Dedifferentiated amniotic fluid mesenchymal stem cell (primary cell): ENCODE measurements at regions not wholly inside any gene's neighbourhood (a gene's known extent, or its start where the extent isn't known, plus 50 kb on each side); places are given as distances from the start of the nearest gene placed in this dataset.
"Not testable (repeated sequence)": the region's sequence is repeated elsewhere in the genome, so short reads cannot be mapped to it uniquely, and the experiment has no call there.

Source experiments
- DNase-seq: peaks from one replicate; pipeline ENCODE4 v3.0.0-alpha.2; 2016; ENCODE audit errors: extremely low spot score

DNA sequence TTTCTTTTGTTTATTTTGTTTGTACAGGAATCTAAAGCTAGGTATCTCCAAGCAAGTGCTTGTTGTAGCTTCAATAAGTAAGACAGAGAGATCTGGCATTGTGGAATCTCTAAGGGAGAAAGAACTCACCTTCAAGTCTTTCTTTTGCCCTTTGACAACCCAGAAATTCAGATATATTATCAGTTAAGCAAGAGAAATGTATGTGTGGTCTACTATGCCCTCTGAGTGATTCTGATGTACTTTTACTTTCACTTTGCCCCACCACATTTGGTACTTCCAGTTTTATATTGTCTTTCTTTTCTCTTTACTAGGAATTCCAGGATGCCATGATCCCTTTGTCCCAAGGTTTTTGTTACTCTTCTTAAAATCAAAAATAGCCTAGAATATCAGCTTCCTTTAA lies 259.6 kb upstream of the PIK3C3 start:
- DNase-seq: no peak

DNA sequence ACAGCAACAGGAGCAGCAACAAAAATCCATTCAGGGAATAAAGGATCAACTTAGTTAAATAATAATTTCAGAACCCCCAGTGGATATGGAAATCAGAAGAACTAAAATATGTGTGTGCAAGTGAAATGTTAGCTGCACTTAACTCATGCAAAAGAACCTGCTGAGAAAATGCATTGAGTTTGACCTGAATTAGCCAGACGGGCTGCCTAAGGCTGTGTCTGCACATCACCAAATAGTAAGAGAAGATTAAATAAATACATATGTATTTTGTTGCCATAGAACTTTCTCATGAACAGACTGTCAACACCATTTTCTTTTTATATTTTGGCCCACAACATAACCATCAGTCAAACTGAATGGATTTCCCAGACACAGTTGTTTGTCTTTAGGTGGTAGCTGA lies 262.0 kb upstream of the PIK3C3 start:
- no peak for DNase-seq

DNA sequence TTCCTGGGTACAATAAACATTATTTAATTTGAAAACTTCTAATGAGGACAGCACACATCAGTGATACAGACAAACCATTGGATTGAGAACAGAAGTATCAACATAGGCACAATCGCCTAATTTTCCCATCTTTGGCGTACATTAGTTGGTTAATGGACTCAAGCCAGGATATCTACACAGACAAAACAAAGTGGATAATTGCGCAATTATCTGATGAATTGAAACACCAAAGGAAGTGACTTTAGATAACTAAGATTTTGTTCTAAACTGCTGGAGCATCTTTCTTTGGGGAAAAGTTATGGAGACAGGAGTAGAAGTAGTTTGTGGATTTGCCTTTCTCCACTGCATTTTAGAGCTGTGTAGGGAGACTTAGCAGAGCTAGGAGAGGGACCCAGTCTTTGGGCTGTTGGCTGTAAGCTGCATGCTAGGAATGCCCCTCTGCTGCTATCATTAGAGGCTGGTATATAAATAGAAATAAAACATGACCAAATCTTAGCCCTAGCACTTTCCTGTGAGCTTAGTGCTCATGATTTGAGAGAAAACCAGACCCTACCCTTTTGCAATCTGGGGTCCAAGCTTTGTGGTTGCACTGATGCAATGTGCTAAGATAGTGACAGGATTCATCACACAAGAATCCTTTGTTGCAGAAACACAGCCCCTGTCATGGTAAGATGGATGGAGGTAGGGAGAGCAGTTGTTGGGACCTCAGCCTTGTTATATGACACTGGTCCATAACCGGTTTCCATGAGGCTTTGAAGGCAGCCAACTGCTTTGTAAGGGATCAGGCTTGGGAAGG lies 264.5 kb upstream of the PIK3C3 start:
- no peak for DNase-seq

DNA sequence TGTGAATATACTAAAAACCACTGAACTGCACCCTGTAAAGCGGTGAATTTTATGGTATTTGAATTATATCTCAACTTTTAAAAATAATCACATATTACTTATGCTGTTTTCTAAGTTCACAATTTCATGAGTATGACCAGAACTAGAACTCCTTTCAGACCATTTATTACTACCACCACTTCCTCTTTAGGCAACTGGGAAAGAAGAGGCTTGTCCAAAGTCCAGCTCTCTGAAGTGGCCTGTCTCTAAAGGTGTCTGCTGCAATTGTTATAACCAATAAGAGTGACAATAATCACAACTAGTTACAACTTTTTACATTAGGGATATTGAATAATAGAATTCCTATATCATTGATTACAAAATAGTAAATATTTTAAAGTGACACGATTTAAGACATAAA lies 267.9 kb upstream of the PIK3C3 start:
- DNase-seq: no peak

DNA sequence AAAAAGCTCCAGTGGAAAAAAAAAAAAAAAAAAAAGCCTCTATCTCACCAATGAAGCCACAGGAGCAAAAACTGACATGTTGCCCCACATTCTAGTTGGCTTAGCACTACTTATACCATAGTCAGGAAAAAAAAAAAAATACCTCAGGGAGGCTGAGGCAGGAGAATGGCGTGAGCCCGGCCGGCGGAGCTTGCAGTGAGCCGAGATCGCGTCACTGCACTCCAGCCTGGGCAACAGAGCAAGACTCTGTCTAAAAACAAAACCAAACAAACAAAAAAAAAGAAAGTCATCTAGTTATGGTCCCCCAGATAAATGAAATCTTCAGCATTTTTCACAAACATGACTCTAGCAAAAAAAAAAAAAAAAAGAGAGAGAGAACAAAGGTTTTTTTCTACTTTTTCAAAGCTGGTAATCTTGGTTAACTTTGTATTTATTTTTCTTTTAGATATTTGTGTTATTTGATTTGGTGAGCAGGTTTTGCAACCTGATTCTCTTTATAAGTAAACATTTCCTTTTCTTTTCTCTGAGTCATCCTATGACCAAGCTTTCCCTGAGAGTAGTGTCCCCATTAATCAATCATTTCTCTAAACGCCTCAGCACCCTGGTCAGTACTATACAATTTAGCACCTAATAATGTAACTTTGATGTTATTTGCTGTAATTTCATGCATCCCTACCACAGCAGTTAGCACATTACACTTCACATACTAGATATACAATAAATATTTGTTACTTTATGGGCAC lies 273.7 kb upstream of the PIK3C3 start:
- DNase-seq: no peak

DNA sequence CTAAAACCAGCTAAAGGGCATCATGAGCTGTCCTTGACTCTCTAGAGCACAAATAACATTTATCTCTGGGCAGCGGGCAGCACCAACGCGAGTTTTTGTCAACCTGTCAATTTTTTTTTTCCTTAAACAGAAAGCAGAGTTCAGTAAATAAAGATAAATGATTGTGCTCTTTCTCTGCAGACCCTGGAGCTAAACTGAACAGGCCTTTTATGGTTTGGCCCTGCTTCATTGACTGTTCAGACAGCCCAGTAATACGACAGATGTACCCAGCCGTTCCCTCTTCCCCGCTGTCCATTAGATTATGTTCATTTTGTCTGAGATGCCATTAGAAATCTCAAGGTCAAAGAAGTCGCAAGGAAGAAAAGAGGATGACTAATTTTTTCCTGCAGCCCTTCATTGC lies 280.5 kb upstream of the PIK3C3 start:
- no peak for DNase-seq

DNA sequence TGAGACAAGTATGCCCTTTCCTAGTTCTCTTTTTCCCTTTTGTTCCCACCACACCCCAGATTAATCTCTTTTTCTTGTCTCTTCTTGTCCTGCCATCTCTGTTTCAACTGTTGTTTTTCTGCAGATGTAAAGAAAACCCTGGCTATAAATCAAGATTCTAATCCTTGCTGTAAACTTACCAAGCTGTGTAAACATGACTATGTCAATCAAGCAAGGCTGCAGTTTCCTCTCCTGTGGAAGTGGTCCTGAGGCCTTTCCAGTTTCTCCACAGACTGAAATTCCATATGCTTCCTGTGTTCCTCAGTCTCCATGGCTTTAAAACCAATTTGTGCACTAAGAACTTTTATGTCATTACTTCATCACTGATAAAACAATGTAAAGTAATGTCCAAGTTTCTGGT lies 288.8 kb upstream of the PIK3C3 start:
- peak; percentile 18 for DNase-seq

DNA sequence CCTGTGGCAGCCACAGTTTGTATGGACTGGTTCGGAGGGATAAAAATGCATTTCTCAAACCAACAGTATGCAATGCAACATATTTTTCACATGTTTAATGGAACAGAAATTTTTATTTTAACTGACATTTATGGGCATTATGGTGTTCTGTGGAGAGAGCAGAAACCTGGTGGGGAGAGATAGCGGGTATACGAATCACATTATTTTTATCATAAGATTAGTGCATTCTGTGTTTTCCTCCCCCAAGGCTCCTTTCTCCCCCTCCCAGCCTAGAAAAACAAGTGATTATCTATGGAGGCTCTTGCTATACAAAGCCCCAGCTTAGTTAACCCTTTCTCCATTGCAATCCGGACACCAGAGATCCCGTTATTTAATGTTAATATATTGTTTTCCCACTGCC lies 289.8 kb upstream of the PIK3C3 start:
- DNase-seq: no peak

DNA sequence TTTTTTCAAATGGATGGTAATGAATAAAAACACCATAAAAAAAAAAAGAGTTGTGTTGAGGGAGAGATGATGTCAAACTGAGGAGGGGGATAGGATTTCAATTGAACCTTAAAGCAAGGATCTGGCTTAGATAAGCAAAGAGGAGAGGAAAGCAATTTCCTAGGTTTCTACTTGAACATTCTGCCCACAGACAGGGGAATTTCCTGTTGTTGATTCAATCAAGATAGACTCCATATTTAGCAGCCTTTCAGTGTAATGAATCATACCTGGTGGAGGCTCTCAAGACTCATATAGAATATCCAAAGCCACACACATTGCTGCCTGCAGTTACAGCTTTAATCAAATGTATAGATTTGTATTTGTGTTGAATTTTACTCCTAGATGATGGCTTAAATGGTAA lies 294.4 kb upstream of the PIK3C3 start:
- peak; percentile 22 for DNase-seq

DNA sequence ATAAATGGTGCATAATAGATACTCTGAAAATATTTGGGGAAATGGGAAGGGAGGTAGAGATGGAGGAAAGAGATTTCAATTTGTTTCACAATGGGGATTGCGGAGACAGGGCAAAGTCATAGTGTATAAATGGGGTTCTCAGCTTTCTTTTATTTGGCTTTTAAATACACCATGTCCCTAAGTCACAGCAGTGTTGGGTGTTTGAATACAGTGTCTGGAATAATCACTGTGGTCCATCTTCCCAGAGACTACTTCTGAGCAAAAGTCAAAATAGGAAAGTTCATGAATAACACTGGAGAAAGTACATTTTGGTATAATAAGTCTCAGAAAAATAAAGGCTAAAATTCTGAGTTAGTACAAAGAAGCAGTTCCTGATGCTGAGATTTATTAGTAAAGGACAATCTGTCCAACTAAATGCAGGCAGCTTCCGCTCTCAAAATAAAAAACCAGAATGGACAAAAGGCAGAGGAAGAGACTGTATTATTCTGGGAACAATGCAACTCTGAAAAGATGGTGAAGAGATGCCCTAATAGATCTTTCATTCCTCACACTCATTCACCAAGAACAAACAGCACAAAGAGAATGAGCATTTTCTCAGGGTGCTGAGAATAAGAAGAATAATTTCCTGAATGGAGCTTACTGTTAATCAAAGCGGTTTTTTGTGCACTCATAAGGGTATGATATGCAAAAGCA lies 295.4 kb upstream of the PIK3C3 start:
- DNase-seq: no peak

DNA sequence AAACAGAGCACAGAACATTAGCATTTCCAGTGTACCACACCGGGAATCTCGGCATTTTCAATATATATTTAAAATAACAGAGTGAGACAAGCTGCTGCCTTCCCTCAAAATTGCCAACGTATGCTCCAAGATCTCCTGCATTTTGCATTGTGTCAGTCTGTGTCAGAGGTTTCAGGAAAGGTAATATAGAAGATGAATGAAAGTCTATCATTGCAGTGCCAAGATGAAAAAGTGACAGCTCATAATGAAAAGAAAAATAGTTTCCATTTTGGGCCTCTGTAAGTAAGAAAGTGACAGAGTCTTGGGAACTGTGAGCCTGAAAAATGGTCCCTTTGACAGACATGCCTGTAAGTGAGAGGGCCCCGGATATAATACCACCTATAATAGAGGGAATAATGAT lies 297.8 kb upstream of the PIK3C3 start:
- DNase-seq: no peak

DNA sequence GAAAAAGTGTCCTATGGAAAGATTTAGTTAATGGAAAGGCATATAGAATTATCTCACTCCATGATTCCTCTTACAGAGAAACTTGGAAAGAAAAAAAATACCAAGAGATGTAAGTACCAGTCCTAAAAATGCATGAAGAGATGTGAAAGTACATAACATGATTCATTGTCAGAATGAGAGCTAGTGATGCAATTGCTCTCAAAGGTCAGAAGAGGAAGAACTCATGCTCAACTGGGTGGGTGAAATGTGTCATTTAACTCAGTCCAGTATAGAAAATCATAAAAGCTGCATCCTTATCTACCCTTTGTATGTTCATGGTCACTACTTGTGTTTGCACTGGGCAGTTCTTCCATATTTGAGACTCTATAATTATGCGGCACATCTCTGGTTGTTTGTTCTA lies 300.0 kb upstream of the PIK3C3 start:
- peak; percentile 25 for DNase-seq

DNA sequence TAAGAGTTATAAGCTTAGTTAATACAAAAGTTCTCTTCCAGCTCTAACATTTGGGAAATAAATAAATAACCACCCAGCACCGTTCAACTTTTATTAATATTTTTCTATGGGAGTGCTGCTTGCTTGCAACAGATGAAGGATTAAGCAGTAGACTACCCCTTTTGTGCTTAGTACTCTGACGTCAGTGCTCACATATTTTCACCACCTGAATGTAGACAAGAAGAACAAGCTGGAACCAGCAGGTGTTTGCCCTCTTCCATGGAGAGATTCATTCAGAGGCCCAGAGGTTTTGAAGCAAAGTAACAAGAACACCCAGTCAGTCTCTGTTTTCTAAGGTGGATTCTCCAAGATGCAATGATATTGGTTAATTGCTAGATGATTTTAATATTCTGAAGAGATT lies 307.1 kb upstream of the PIK3C3 start:
- no peak for DNase-seq

DNA sequence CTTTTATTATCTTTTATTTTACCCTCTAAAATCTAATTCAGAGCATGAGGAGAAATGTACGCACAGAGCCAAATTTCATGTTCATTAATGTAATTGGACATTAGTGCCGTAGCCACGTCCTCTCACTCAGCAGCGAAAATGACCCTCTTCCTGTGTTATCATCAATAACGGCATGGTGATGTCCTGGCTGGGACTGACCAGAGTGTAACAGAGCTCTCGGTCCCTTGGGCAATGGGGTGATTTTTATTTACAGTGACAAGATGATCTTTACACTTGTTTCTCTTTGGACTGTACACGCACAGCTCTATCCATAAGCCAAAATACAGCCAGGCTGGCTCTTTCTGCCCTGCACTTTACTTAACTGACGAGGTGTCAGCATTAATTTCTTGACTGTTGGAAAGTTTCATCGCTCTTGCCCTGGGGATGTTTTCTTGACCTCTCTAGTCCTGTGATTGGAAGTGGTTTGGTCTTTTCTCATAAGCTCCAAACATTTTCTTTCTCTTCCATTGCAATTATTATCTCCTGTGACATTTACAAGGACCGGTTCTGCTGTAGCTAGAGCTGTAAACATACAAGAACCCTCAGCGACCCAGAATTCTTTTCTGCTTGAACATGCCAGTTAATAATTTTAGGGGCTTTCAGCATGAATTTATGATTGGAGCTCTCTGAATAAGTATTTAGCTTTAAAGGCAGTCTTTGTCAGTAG lies 308.0 kb upstream of the PIK3C3 start:
- DNase-seq: peak; percentile 22

DNA sequence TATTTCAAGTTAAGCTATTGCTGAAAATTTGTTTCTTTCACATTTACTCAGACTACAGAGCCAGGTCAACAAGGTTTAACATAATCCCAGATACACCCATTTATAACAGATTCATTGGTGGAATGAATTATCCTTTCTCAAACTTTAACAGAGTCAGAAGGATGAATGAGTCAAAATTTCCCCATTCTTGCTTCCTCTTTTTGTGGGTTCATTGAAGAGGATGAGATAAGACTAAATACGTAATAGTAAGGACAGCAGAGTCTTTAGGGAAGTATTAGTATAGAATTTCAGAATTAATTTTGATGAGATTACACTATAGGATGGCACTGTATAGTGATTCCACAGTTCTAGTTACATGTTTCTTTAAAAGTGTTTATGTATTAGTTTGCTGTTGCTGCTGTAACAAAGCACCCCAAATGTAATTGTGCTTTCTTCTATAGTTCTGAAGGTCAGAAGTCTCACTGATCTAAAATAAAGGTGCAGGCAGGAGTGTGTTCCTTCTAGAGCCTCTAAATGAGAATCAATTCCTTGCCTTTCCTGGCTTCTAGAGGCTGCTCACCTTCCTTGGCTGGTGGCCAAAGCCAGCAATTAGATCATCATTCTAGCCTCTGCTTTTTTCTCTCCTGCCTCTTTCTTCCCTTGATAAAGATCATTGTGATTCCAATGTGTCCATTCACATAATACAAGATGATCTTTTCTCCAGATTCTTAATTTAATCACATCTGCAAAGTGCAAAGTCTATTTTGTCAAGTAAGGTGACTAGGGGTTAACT lies 309.3 kb upstream of the PIK3C3 start:
- DNase-seq: no peak

DNA sequence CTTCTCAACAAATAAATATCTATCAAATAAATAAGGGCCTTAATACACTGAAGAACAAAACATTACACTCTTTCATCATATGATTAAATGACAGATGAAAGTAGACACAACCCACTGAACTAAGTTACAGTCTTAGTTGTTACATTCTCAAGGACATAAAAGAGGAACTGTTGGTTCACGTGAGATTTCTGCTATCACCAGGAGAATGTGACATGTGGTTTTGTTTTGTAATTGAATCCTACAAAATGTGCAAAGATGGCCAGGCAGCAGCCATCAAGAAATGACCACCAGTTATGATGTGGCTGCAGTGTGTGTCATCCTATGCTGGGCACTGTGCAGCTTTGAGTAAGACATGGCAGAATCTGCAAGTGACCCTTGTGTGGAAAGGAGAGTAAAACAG lies 310.6 kb upstream of the PIK3C3 start:
- no peak for DNase-seq

DNA sequence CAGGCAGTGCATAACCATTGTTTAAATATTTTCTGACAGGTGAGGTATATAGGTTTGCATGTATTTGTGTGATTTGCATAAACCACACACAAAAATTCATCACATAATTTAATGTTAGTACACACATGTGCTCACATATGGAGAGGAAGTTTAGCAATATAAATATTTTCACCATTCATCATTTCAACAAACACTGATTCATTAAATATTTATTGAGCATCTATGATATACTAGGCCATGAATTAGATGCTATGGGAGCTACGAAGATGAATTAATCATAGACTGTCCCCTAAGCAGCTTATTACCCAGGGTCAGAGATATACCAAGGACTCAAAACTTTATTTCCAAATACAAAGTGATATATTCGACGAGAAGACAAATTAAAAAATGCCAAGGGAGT lies 311.6 kb upstream of the PIK3C3 start:
- no peak for DNase-seq

DNA sequence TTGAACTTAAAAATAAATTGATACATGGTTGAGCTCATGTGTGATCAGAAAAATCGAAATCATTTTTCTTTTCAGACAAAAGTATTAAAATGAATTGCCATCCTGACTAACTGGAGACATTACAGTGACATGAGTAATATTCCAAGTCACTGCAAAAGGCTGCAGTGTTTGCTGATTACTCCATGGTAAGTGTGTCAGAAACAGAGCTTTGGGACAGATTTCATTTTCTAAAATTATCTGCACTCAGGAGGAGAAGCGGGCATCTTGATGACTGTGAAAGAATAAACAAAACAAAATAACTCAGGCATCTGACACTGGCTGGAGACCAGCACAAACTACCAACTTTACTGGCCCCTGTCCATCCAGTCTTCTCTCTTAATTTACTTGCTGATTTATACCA lies 312.3 kb upstream of the PIK3C3 start:
- DNase-seq: peak; percentile 61

DNA sequence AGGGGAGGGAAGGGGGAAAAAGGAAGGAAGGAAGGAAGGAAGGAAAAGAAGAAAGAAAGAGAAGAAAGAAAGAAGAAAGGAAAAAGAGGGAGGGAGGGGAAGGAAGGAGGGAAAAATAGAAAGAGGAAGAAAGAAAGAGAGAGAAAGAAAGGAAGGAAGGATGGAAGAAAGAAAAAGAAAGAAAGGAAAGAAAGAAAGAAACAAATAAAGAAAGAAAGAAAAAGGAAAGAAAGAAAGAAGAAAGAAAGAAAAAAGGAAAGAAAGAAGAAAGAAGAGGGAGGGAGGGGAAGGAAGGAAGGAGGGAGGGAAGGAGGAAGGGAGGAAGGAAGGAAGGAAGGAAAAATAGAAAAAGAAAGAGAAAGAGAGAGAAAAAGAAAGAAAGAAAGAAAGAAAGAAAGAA lies 315.8 kb upstream of the PIK3C3 start:
- no peak for DNase-seq

DNA sequence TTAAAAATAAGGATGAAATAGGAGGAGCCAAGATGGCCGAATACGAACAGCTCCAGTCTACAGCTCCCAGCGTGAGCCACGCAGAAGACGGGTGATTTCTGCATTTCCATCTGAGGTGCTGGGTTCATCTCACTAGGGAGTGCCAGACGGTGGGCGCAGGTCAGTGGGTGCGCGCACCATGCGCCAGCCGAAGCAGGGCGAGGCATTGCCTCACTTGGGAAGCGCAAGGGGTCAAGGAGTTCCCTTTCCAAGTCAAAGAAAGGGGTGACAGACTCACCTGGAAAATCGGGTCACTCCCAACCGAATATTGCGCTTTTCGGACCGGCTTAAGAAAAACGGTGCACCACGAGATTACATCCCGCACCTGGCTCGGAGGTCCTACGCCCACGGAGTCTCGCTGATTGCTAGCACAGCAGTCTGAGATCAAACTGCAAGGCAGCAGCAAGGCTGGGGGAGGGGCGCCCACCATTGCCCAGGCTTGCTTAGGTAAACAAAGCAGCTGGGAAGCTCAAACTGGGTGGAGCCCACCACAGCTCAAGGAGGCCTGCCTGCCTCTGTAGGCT lies 323.2 kb upstream of the PIK3C3 start:
- not testable (repeated sequence) for DNase-seq

DNA sequence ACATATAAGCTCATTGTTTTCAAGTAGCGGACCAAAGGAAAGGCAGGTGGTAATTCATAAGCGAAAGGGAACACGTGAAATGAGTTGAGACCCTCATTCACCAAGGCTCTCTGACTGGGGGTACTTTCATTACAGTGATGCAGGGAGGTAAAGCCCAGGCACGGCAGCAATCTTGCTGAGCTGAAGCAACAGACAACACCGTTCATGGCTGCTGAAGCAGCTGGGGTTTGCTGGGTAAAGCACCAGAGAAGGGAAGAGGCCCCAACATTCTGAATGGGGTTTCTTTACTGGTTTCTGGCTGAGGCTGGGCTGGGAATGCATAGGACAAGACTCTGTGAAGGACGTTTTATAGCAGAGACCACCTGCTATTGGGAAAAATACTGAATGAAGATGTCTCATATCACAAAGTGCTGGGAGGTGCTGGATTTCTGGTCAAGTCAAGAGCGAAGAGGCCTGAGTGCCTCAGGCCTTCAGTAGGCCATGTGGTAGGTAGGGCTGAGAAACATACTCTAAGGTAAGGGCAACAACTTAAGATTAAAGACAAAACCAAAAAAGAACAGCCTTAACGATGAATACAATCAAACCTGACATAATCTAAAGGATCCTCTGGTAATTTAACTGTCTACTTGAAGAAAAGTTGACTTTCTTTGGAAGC lies 324.7 kb upstream of the PIK3C3 start:
- no peak for DNase-seq
